Loucy (cell line): ENCODE measurements at regions not wholly inside any gene's neighbourhood (a gene's known extent, or its start where the extent isn't known, plus 50 kb on each side); places are given as distances from the start of the nearest gene placed in this dataset.

ENCODE experiments used
- EZH2phosphoT487 ChIP-seq: fragments of 200-600 bp; IDR thresholded peaks from 2 replicates; pipeline ENCODE4 v1.6.1; 2018; ENCODE audit warnings: antibody characterized with exemption, mild to moderate bottlenecking, moderate library complexity, borderline replicate concordance
- TF ChIP-seq, protein P1 (sequence below): fragments of 200-600 bp; sonication (generic); conservative IDR thresholded peaks from 2 replicates; pipeline ENCODE4 v1.5.1; 2014; ENCODE audit warnings: mild to moderate bottlenecking, antibody characterized with exemption, low read length

DNA sequence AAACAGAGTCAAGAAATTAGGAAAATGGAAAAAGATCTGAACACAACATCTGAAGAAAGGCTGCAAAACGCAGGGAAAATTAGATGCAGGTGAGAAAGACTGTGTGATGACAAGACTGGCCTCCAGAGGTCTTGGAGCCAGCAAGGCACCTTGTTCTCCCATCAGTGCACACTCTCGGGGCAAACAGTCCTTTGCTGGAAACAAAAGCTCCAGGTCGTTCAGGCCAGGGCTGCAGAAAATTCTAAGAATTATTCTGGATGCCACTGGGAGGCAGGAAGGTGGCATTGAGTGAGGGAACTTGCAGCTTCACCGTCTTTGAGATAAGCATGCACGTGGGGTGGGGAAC lies 219.9 kb upstream of the SSTR4 start:
- TF ChIP-seq, protein P1, sequence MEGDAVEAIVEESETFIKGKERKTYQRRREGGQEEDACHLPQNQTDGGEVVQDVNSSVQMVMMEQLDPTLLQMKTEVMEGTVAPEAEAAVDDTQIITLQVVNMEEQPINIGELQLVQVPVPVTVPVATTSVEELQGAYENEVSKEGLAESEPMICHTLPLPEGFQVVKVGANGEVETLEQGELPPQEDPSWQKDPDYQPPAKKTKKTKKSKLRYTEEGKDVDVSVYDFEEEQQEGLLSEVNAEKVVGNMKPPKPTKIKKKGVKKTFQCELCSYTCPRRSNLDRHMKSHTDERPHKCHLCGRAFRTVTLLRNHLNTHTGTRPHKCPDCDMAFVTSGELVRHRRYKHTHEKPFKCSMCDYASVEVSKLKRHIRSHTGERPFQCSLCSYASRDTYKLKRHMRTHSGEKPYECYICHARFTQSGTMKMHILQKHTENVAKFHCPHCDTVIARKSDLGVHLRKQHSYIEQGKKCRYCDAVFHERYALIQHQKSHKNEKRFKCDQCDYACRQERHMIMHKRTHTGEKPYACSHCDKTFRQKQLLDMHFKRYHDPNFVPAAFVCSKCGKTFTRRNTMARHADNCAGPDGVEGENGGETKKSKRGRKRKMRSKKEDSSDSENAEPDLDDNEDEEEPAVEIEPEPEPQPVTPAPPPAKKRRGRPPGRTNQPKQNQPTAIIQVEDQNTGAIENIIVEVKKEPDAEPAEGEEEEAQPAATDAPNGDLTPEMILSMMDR = no peak
- no peak for TF ChIP-seq EZH2phosphoT487
